Omental fat pad (tissue), 3 donors: ENCODE measurements at regions not wholly inside any gene's neighbourhood (a gene's known extent, or its start where the extent isn't known, plus 50 kb on each side); places are given as distances from the start of the nearest gene placed in this dataset.

ENCODE experiments used
- ATAC-seq: fragments of 150-250 bp; one replicate; pipeline ENCODE4 v1.9.1; 2016; ENCODE audit warnings: mild to moderate bottlenecking, moderate library complexity; ENCODE audit not compliant: low FRiP score
- DNase-seq: peaks from one replicate; pipeline ENCODE4 v3.0.0-alpha.2; 2019; ENCODE audit warnings: low spot score
- TF ChIP-seq, protein P1 (sequence below), 3 donors: fragments of 450-650 bp; IDR thresholded peaks; one replicate each; pipeline ENCODE4 v1.5.1; 2016 to 2017; ENCODE audit warnings: antibody characterized with exemption in 3 of 3, mild to moderate bottlenecking in 3 of 3, moderate library complexity in 2 of 3

DNA sequence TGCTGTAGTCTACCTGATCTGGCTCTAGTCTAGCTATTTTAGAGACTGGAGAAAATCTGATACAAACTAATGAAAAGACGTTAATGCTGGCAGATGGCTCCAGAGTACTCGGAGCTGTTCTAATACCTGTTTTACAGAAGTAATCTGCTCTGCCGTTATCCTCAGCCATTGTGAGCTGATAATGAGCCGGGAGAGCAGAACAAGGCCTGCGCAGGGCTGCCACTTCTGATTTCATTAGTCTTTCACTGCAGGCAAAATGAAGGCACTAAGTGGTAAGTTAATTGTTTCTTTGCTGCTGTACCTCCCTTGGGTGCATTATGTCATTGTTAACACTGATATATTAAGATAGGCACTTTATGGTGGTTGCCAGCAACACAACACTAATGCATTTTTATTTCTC lies 456.4 kb upstream of the PFKP start:
- TF ChIP-seq, protein P1, sequence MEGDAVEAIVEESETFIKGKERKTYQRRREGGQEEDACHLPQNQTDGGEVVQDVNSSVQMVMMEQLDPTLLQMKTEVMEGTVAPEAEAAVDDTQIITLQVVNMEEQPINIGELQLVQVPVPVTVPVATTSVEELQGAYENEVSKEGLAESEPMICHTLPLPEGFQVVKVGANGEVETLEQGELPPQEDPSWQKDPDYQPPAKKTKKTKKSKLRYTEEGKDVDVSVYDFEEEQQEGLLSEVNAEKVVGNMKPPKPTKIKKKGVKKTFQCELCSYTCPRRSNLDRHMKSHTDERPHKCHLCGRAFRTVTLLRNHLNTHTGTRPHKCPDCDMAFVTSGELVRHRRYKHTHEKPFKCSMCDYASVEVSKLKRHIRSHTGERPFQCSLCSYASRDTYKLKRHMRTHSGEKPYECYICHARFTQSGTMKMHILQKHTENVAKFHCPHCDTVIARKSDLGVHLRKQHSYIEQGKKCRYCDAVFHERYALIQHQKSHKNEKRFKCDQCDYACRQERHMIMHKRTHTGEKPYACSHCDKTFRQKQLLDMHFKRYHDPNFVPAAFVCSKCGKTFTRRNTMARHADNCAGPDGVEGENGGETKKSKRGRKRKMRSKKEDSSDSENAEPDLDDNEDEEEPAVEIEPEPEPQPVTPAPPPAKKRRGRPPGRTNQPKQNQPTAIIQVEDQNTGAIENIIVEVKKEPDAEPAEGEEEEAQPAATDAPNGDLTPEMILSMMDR (IDR thresholded peaks at IDR 0.05), result no peak
- ATAC-seq, result no peak
- DNase-seq, result no peak

DNA sequence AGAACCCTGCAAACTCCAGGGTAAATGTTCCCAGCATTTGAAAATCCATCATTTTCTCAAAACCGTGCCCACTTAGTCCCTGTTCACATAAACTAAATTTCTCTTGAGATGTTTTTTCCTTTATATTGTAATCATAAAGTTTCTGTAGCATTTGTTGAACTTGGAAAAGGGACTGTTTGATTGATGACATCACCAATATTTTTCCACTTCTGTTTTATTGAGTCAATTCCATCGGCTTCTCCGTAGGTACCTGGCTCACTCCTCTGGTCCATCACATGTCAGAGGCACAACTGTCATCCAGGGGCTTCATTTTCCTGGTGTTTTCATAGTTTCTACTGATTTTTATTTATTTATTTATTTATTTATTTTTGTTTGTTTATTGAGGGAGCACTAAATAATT lies 462.5 kb upstream of the PFKP start:
- ATAC-seq (no peak), DNase-seq (no peak)
- TF ChIP-seq, protein P1 (IDR thresholded peaks at IDR 0.05), result no peak

DNA sequence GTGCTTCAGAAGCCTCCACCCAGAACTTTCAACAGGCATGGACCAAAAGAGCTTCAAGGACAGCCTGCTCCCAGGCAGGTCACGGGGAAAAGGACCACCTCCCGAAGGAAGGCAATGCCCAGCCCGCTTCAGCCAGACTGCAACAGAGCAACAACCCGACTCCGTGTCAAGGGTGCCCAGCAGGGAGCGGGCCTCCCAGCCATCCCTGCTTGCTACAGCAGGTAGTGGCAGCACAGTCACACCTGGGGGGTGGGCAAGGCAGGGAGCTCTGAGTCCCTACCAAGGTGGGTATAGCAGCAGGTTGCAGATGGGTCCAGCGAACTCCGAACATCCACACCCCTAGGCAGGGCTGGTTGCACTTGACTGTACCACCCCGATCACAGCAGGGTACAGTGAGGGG lies 467.8 kb upstream of the PFKP start:
- TF ChIP-seq, protein P1 (IDR thresholded peaks at IDR 0.05), result no peak
- ATAC-seq, result no peak
- no peak for DNase-seq

DNA sequence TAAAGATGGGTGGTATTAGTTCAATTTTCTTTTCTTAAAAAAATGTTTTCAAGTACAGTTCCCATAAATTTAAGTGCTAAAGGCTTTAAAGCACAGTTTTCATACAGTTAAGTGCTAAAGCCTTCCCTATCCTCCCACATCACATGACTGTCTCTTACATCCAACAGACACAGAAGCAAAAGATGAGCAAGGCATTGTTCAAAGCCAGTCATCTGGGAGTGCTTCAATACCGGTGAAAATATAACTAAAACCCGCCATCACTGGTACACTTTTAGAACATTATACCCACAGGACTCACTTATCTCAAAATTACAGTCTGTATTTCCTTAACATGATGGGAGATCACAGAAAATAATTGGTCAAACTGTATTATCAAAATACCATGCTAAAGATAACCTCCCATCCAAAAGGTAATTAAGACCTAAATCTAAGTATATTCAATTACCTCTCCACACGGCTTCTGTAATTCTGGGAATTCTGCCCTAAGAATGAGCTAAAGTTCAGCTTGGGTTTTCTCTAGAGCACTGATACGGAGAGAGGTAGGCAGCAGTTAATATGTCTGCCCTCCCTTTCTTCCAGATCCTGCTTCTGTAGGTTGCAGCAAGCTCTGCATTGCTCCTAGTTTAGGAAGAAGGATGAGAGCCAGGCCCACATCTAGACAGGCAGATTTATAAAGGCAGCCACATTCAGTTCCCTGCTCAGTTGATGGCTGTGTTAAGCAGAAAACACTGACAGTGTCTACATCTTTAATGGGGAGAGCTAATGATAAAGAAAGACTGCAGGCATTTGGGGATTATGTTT lies 474.8 kb upstream of the PFKP start:
- no peak for DNase-seq
- TF ChIP-seq, protein P1 (IDR thresholded peaks at IDR 0.05), result no peak
- ATAC-seq, result no peak

DNA sequence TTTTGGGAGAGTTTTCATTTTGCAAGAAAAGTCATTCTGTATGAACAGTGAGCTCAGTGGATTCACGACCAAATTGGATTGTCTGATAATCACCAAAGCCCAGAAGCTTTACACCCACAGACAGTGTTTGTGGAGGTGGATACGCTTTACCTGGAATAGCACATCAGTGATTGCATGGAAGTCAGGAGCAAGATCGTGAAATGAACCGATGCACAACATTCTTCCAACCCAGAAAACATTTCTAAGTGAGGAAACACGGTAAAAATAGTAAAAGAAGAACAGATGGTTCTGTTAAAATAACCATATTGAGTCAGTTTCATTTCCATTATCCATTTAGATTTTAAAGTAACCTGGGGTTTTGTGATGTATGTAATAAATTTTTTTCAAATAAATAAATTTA lies 478.2 kb upstream of the PFKP start:
- TF ChIP-seq, protein P1 (IDR thresholded peaks at IDR 0.05), result no peak
- DNase-seq (no peak), ATAC-seq (no peak)

DNA sequence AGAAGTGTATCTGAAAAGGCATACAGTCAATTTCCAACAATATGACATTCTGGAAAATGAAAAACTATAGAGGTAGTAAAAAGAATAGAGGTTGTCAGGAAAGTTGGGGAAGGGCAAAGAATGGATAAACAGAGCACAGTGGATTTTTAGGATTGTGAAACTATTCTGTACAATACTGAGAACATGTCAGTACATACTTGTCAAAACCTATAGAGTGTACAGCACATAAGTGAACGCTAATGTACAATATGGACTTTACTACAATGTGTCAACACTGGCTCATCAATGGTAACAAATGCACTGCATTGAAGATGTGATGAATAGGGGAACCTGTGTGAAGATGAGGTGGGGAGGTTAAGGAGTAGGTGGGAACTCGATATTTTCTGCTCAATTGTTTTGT lies 483.0 kb upstream of the PFKP start:
- TF ChIP-seq, protein P1 (IDR thresholded peaks at IDR 0.05), result no peak
- DNase-seq (no peak), ATAC-seq (no peak)

DNA sequence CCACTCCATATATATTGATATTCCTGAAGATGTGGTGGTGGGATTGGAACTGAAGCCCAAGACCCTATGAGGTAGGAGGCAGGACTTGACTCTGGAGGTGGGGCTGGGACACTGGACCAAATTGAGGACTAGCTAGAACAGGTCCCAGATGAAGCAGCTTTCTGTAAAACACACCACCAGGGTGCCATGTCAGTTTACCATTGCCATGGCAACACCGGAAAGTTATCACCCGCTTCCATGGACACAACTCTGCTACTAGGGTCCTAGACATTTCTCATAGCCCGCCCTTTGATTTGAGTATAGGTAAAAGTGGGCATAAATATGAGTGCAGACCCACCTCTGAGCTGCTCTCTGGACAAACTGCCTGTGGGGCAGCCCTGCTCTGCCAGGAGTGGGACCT lies 490.5 kb upstream of the PFKP start:
- DNase-seq (no peak), ATAC-seq (no peak)
- TF ChIP-seq, protein P1 (IDR thresholded peaks at IDR 0.05), result no peak
